Osteoblast (primary cell): ENCODE measurements at regions not wholly inside any gene's neighbourhood (a gene's known extent, or its start where the extent isn't known, plus 50 kb on each side); places are given as distances from the start of the nearest gene placed in this dataset.

ENCODE experiments used
- DNase-seq: peaks from one replicate; pipeline ENCODE4 v3.0.0; 2011; ENCODE audit warnings: low spot score, mixed read lengths; ENCODE audit not compliant: insufficient read length; ENCODE audit errors: missing footprints
- H2AFZ ChIP-seq: 2 replicates; pipeline ENCODE4 v1.6.0; 2011; ENCODE audit warnings: mild to moderate bottlenecking, low read length
- H3K27ac ChIP-seq: 2 replicates; pipeline ENCODE4 v1.5.1; 2011; ENCODE audit warnings: mild to moderate bottlenecking, low read depth, low read length, moderate library complexity
- H3K27me3 ChIP-seq: 2 replicates; pipeline ENCODE4 v1.6.0; 2012; ENCODE audit warnings: mild to moderate bottlenecking, control low read depth, inconsistent platforms, low read length, moderate library complexity; ENCODE audit not compliant: insufficient read depth
- H3K36me3 ChIP-seq: 2 replicates; pipeline ENCODE4 v1.5.1; 2011; ENCODE audit warnings: mild to moderate bottlenecking, low read length, control low read depth, moderate library complexity; ENCODE audit not compliant: insufficient read depth
- H3K4me1 ChIP-seq: 2 replicates; pipeline ENCODE4 v1.5.1; 2011; ENCODE audit warnings: mild to moderate bottlenecking, low read length, control low read depth, moderate library complexity; ENCODE audit not compliant: insufficient read depth
- H3K4me2 ChIP-seq: 2 replicates; pipeline ENCODE4 v1.6.0; 2011; ENCODE audit warnings: mild to moderate bottlenecking, low read length; ENCODE audit not compliant: insufficient read depth
- H3K4me3 ChIP-seq: fragments of 200-600 bp; sonication (generic); 3 replicates; pipeline ENCODE4 v1.5.1; 2012; ENCODE audit warnings: mild to moderate bottlenecking, low read length, inconsistent platforms; ENCODE audit not compliant: insufficient read depth
- H3K79me2 ChIP-seq: 2 replicates; pipeline ENCODE4 v1.6.0; 2012; ENCODE audit warnings: mild to moderate bottlenecking, low read length, control low read depth, inconsistent platforms; ENCODE audit not compliant: insufficient read depth
- H3K9me3 ChIP-seq: 2 replicates; pipeline ENCODE4 v1.5.1; 2011; ENCODE audit warnings: low read depth, low read length, control low read depth
- H4K20me1 ChIP-seq: 2 replicates; pipeline ENCODE4 v1.6.0; 2012; ENCODE audit warnings: mild to moderate bottlenecking, low read length, control low read depth; ENCODE audit not compliant: insufficient read depth
- CTCF ChIP-seq: IDR thresholded peaks from 2 replicates; pipeline ENCODE4 v1.5.1; 2011; ENCODE audit warnings: mild to moderate bottlenecking, low read depth, low read length, moderate library complexity; ENCODE audit errors: extremely low read depth

DNA sequence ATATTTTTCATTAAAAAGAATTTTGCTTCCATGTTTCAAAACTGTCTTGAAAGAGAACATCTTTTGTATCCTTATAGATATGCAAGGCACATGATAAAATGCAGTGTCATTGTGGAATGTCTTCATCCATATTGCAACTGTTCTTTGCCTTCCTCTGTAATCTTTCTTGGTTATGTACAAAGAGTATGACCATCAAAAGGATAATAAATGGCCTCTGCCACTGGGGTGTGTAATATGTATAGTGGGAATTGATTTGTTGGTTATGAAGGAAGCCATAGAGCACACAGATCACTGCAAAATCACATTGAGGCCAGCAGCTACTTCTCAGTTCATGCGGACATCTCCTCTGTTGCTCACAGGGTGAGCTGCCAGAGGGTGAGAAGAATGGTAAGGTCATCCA is 703.5 kb downstream of the TFAP2A start:
- H3K79me2 ChIP-seq, result no peaks in the 10 kb centered on the region
- H3K9me3 ChIP-seq, result peaks cover 5% of the 10 kb centered on the region
- H4K20me1 ChIP-seq, result no peaks in the 10 kb centered on the region
- no peaks in the 10 kb centered on the region for H3K4me1 ChIP-seq
- no peak overlapping the region for H3K4me2 ChIP-seq
- no peak overlapping the region for H3K27ac ChIP-seq
- TF ChIP-seq CTCF, result no peak
- H3K36me3 ChIP-seq, result no peaks in the 10 kb centered on the region
- H3K27me3 ChIP-seq, result no peaks in the 10 kb centered on the region
- no peak overlapping the region for H2AFZ ChIP-seq
- H3K4me3 ChIP-seq, result no peak overlapping the region
- DNase-seq, result no peak

DNA sequence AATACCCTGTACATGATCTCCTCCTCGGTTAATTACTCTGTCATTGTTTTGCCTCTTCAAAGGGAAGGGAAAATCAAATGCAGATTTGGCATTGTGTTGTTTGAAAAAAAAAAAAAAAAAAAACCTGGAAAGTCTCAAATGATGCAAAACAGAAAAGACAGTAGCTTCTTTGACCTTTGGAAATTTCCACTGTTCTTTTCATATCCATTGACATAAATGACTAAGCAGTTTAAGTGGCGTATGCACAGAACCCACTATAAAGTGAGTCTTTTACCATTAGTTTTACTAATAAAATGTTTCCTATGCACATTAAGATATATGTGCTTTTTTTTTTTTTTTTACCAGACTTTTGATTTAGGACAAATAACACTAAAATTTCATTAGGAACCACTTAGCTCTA is 704.3 kb downstream of the TFAP2A start:
- no peak overlapping the region for H3K4me3 ChIP-seq
- peaks cover 5% of the 10 kb centered on the region for H3K9me3 ChIP-seq
- no peaks in the 10 kb centered on the region for H4K20me1 ChIP-seq
- no peak for TF ChIP-seq CTCF
- no peaks in the 10 kb centered on the region for H3K79me2 ChIP-seq
- no peak for DNase-seq
- H3K4me1 ChIP-seq, result no peaks in the 10 kb centered on the region
- no peak overlapping the region for H2AFZ ChIP-seq
- no peaks in the 10 kb centered on the region for H3K27me3 ChIP-seq
- no peaks in the 10 kb centered on the region for H3K36me3 ChIP-seq
- no peak overlapping the region for H3K4me2 ChIP-seq
- H3K27ac ChIP-seq, result no peak overlapping the region

DNA sequence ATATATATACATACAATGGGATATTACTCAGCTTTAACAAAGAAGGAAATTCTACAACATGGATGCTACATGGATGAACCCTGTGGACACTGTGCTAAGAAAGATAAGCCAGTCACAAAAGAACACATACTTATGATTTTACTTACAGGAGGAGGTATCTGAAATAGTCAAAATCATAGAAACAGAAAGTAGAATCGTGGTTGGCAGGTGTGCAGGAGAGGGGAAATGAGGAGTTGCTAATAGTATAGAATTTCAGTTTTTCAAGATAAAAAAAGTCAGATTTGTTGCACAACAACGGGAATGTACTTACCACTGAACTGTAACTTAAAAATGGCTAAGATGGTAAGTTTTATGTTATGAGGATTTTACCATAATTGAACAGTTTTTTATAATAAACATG is 706.3 kb downstream of the TFAP2A start:
- Histone ChIP-seq H3K4me1 (no peaks in the 10 kb centered on the region), H2AFZ (no peak overlapping the region)

DNA sequence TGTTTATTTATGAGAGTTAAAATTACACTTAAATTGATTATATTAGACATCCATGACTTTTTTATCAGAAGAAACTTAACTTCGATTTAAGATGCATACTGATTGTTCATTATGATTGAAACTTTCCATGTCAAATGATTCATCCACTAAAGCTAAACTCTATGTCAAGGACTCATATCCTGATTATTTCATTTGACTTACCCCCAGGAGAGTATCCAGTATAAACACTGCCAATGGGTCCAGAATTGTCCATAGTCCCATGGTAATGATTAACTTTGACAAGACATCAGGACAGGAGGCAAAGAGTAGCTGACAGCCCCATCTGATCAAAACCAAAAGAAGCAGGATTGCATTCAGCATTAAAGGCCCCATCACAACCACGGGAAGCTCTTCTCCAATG is 709.9 kb downstream of the TFAP2A start:
- no peak for DNase-seq
- no peak overlapping the region for H2AFZ ChIP-seq
- no peak for TF ChIP-seq CTCF
- H3K27ac ChIP-seq, result no peak overlapping the region
- no peaks in the 10 kb centered on the region for H3K36me3 ChIP-seq
- no peak overlapping the region for H3K4me2 ChIP-seq
- no peaks in the 10 kb centered on the region for H3K79me2 ChIP-seq
- no peak overlapping the region for H3K4me3 ChIP-seq
- H3K4me1 ChIP-seq, result no peaks in the 10 kb centered on the region
- H3K27me3 ChIP-seq, result no peaks in the 10 kb centered on the region
- peaks cover 1% of the 10 kb centered on the region for H3K9me3 ChIP-seq
- H4K20me1 ChIP-seq, result no peaks in the 10 kb centered on the region

More for the DNA sequence above, 706.3 kb downstream of the TFAP2A start:
- no peak overlapping the region for H3K4me3 ChIP-seq
- no peak overlapping the region for H3K4me2 ChIP-seq
- H3K27ac ChIP-seq, result no peak overlapping the region
- no peak for DNase-seq
- no peaks in the 10 kb centered on the region for H3K27me3 ChIP-seq
- H3K79me2 ChIP-seq, result no peaks in the 10 kb centered on the region
- H3K9me3 ChIP-seq, result peaks cover 5% of the 10 kb centered on the region
- no peak for TF ChIP-seq CTCF
- H3K36me3 ChIP-seq, result no peaks in the 10 kb centered on the region
- no peaks in the 10 kb centered on the region for H4K20me1 ChIP-seq
